IMR-90 (cell line): ENCODE measurements at regions not wholly inside any gene's neighbourhood (a gene's known extent, or its start where the extent isn't known, plus 50 kb on each side); places are given as distances from the start of the nearest gene placed in this dataset.

Source experiments
- ATAC-seq: fragments of 200-7000 bp; cut with Tn5 transposase; 2 replicates; pipeline ENCODE4 v1.9.1; 2020; ENCODE audit warnings: low read depth, mild to moderate bottlenecking, moderate library complexity
- BruUV-seq: library from RNA; stranded (reverse); fragments of 400-500 nt; replicated peaks from 2 replicates; lab custom pipeline; 2021; lab: Mats Ljungman, UMichigan
- CTCF ChIA-PET: fragments of 300-600 bp; formaldehyde crosslinking; extraction: SDS; loops from one replicate; lab custom pipeline; 2021; ENCODE audit warnings: antibody characterized with exemption; lab: Yijun Ruan, JAX
- POLR2A ChIA-PET: fragments of 300-600 bp; sonication (Branson Sonifier 250); formaldehyde crosslinking; loops from one replicate; lab custom pipeline; 2022; ENCODE audit warnings: antibody characterized with exemption; ENCODE audit not compliant: unreplicated experiment; lab: Charles Lee
- DNase-seq: peaks from one replicate; pipeline ENCODE4 v3.0.0; 2013
- H2AFZ ChIP-seq: replicated peaks from 2 replicates; pipeline ENCODE3; 2013; ENCODE audit warnings: low read length, mild to moderate bottlenecking; ENCODE audit not compliant: poor library complexity
- H2AK5ac ChIP-seq: 2 replicates; pipeline ENCODE4 v1.6.1; 2013; ENCODE audit warnings: low read depth, low read length, inconsistent platforms
- H2AK9ac ChIP-seq: replicated peaks from 2 replicates; pipeline ENCODE3; 2013; ENCODE audit warnings: mild to moderate bottlenecking, low read depth, low read length, moderate library complexity; ENCODE audit not compliant: poor library complexity
- H2BK120ac ChIP-seq: 2 replicates; pipeline ENCODE4 v1.6.1; 2013; ENCODE audit warnings: low read depth, low read length, inconsistent platforms
- H2BK15ac ChIP-seq: 3 replicates; pipeline ENCODE4 v1.6.1; 2013; ENCODE audit warnings: low read depth, low read length, inconsistent platforms
- H2BK20ac ChIP-seq: 2 replicates; pipeline ENCODE4 v1.6.1; 2013; ENCODE audit warnings: low read depth, mild to moderate bottlenecking, inconsistent platforms, low read length, moderate library complexity
- H2BK5ac ChIP-seq: 2 replicates; pipeline ENCODE4 v1.6.1; 2013; ENCODE audit warnings: mild to moderate bottlenecking, low read depth, low read length, inconsistent platforms; ENCODE audit not compliant: poor library complexity, severe bottlenecking
- H3K14ac ChIP-seq: replicated peaks from 2 replicates; pipeline ENCODE4 v1.6.1; 2013; ENCODE audit warnings: low read depth, low read length, inconsistent platforms
- H3K18ac ChIP-seq: 2 replicates; pipeline ENCODE4 v1.6.1; 2013; ENCODE audit warnings: low read depth, low read length, control low read depth
- H3K23ac ChIP-seq: 2 replicates; pipeline ENCODE4 v1.6.1; 2013; ENCODE audit warnings: low read depth, low read length, inconsistent platforms
- H3K27ac ChIP-seq: 2 replicates; pipeline ENCODE4 v1.5.1; 2013; ENCODE audit warnings: mild to moderate bottlenecking, control low read depth, low read length; ENCODE audit not compliant: insufficient read depth
- H3K27me3 ChIP-seq: 2 replicates; pipeline ENCODE4 v1.6.1; 2013; ENCODE audit warnings: low read length; ENCODE audit not compliant: control insufficient read depth, insufficient read depth
- H3K36me3 ChIP-seq: 2 replicates; pipeline ENCODE4 v1.6.1; 2013; ENCODE audit warnings: low read length, mixed read lengths; ENCODE audit not compliant: control insufficient read depth, insufficient read depth
- H3K4ac ChIP-seq: 2 replicates; pipeline ENCODE4 v1.6.1; 2013; ENCODE audit warnings: low read depth, low read length, inconsistent platforms
- H3K4me1 ChIP-seq: 2 replicates; pipeline ENCODE4 v1.6.1; 2013; ENCODE audit warnings: low read length, mixed read lengths; ENCODE audit not compliant: control insufficient read depth, insufficient read depth
- H3K4me2 ChIP-seq: 2 replicates; pipeline ENCODE4 v1.6.1; 2013; ENCODE audit warnings: low read depth, mild to moderate bottlenecking, control low read depth, low read length, moderate library complexity
- H3K4me3 ChIP-seq: 2 replicates; pipeline ENCODE4 v1.5.1; 2013; ENCODE audit warnings: low read depth, mild to moderate bottlenecking, control low read depth, low read length, moderate library complexity; ENCODE audit not compliant: insufficient read depth
- H3K56ac ChIP-seq: 2 replicates; pipeline ENCODE4 v1.6.1; 2013; ENCODE audit warnings: low read length, inconsistent platforms; ENCODE audit not compliant: insufficient read depth; ENCODE audit errors: extremely low read depth
- H3K79me1 ChIP-seq, 2 experiments: 2 replicates each; pipeline ENCODE4 v1.6.1; 2013; ENCODE audit warnings: low read length in 2 of 2, inconsistent platforms in 1 of 2, low read depth in 1 of 2
- H3K9ac ChIP-seq: 2 replicates; pipeline ENCODE4 v1.6.1; 2013; ENCODE audit warnings: low read depth, low read length, control low read depth
- H3K9me1 ChIP-seq: 2 replicates; pipeline ENCODE4 v1.6.1; 2013; ENCODE audit warnings: low read length, inconsistent platforms; ENCODE audit not compliant: insufficient read depth
- H3K9me3 ChIP-seq: 2 replicates; pipeline ENCODE4 v1.6.1; 2013; ENCODE audit warnings: low read length; ENCODE audit not compliant: control insufficient read depth, insufficient read depth
- H4K20me1 ChIP-seq: 2 replicates; pipeline ENCODE4 v1.6.1; 2013; ENCODE audit warnings: low read length, inconsistent platforms; ENCODE audit not compliant: insufficient read depth
- H4K5ac ChIP-seq: 2 replicates; pipeline ENCODE4 v1.6.1; 2013; ENCODE audit warnings: mild to moderate bottlenecking, low read depth, low read length, control low read depth
- H4K8ac ChIP-seq, 2 experiments: 2 replicates each; pipeline ENCODE4 v1.6.1; 2013; ENCODE audit warnings: low read depth in 2 of 2, low read length in 2 of 2, control low read depth in 1 of 2, inconsistent platforms in 1 of 2
- H4K91ac ChIP-seq: 2 replicates; pipeline ENCODE4 v1.6.1; 2013; ENCODE audit warnings: low read depth, low read length, inconsistent platforms; ENCODE audit not compliant: insufficient read depth
- CEBPB ChIP-seq: IDR thresholded peaks from 2 replicates; pipeline ENCODE4 v1.6.1; 2012; ENCODE audit warnings: low read depth, low read length, improper control_type of control experiment
- CHD1 ChIP-seq: IDR thresholded peaks from 2 replicates; pipeline ENCODE4 v1.6.1; 2012; ENCODE audit warnings: low read depth, low read length, improper control_type of control experiment
- CTCF ChIP-seq: conservative IDR thresholded peaks from 2 replicates; pipeline ENCODE4 v1.5.1; 2012; ENCODE audit warnings: mild to moderate bottlenecking, low read depth, low read length, improper control_type of control experiment
- FOS ChIP-seq: fragments of 150-350 bp; IDR thresholded peaks from 2 replicates; pipeline ENCODE4 v1.6.1; 2016; ENCODE audit warnings: low read depth, low read length
- MAFK ChIP-seq: IDR thresholded peaks from 2 replicates; pipeline ENCODE4 v1.6.1; 2012; ENCODE audit warnings: low read depth, low read length, improper control_type of control experiment
- NFE2L2 ChIP-seq: fragments of 150-350 bp; IDR thresholded peaks from 2 replicates; pipeline ENCODE4 v1.6.1; 2016; ENCODE audit warnings: low read depth, mild to moderate bottlenecking, low read length
- POLR2A ChIP-seq: IDR thresholded peaks from 2 replicates; pipeline ENCODE4 v1.6.1; 2012; ENCODE audit warnings: mild to moderate bottlenecking, low read depth, low read length
- RCOR1 ChIP-seq: IDR thresholded peaks from 2 replicates; pipeline ENCODE4 v1.6.1; 2012; ENCODE audit warnings: mild to moderate bottlenecking, low read length, improper control_type of control experiment; ENCODE audit not compliant: insufficient replicate concordance
- SMC3 ChIP-seq: fragments of 150-350 bp; IDR thresholded peaks from 2 replicates; pipeline ENCODE4 v1.6.1; 2016; ENCODE audit warnings: low read depth, mild to moderate bottlenecking, antibody characterized with exemption, low read length, moderate library complexity
- WGBS, 2 experiments: methylation state at CpG; one replicate each; pipeline versions ENCODE4 v1.1.5 to v1.1.7; 2013; ENCODE audit warnings: missing lambda C conversion rate in 2 of 2; ENCODE audit not compliant: insufficient read length in 1 of 2; ENCODE audit errors: extremely low coverage in 2 of 2; 5-methylcytosine and 5-hydroxymethylcytosine counted together
- dilution Hi-C: fragments of 300-500 bp; cut with HindIII; formaldehyde crosslinking; loops from one replicate; pipeline ENCODE4 v1.14.3; 2018; ENCODE audit warnings: low sequenced_read_pairs; ENCODE audit not compliant: unreplicated experiment
- in situ Hi-C: fragments of 300-500 bp; cut with MboI; formaldehyde crosslinking; loops from 3 replicates; pipeline ENCODE4 v1.14.3; 2019; ENCODE audit warnings: low sequenced_read_pairs, inconsistent platforms, mixed read lengths
- intact Hi-C: fragments of 100-400 bp; cut with micrococcal nuclease; formaldehyde crosslinking; loops from 2 replicates; pipeline ENCODE4 v1.10.0; 2022
- TF ChIP-seq, protein P1 (sequence below): fragments of 150-350 bp; IDR thresholded peaks from 2 replicates; pipeline ENCODE4 v1.6.1; 2016; ENCODE audit warnings: low read depth, mild to moderate bottlenecking, low read length, moderate library complexity, borderline replicate concordance

GRCh38 chr3:161427347-161427746 lies 56.0 kb upstream of the SPTSSB start:
- Histone ChIP-seq H3K4me1 (no peaks in the 10 kb centered on the region), H3K79me1 (no peaks in the 10 kb centered on the region), H4K91ac (no peak overlapping the region), H2BK20ac (no peak overlapping the region), H3K14ac (no peak overlapping the region), H3K4me3 (no peak overlapping the region), H3K56ac (no peak overlapping the region), H2BK120ac (no peak overlapping the region), H3K18ac (no peak overlapping the region), H3K27me3 (no peaks in the 10 kb centered on the region), H2BK15ac (no peak overlapping the region), H2AK5ac (no peak overlapping the region), H3K27ac (no peak overlapping the region), H3K23ac (no peak overlapping the region), H3K9me3 (no peaks in the 10 kb centered on the region), H4K5ac (no peak overlapping the region), H2AFZ (peak overlapping the region; percentile 58), H4K8ac (no peak overlapping the region), H3K9ac (no peak overlapping the region), H3K36me3 (no peaks in the 10 kb centered on the region), H2BK5ac (no peak overlapping the region), H2AK9ac (no peak overlapping the region), H3K4me2 (no peak overlapping the region), H4K20me1 (no peaks in the 10 kb centered on the region), H3K9me1 (0 out of 2 replicates have a peak, but pooled peaks cover under 1% of the 10 kb centered on the region), H3K4ac (no peak overlapping the region)
- CTCF ChIA-PET = interaction anchor here (0.7 kb wide), 1 partner anchor 152 kb away, joined by 6 read pairs; no protein-coding TSS in a partner anchor
- DNase-seq (no peak), ATAC-seq (no peak)
- POLR2A ChIA-PET = no interaction called here
- in situ Hi-C loops = no loop called here
- TF ChIP-seq RCOR1 (no peak), CTCF (no peak), SMC3 (no peak), CHD1 (no peak), NFE2L2 (no peak), POLR2A (no peak), FOS (no peak), CEBPB (no peak), MAFK (no peak)
- TF ChIP-seq, protein P1, sequence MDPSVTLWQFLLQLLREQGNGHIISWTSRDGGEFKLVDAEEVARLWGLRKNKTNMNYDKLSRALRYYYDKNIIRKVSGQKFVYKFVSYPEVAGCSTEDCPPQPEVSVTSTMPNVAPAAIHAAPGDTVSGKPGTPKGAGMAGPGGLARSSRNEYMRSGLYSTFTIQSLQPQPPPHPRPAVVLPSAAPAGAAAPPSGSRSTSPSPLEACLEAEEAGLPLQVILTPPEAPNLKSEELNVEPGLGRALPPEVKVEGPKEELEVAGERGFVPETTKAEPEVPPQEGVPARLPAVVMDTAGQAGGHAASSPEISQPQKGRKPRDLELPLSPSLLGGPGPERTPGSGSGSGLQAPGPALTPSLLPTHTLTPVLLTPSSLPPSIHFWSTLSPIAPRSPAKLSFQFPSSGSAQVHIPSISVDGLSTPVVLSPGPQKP = no peak
- BruUV-seq = no TSS peak
- no CpG with 5 or more reads among the region's 1 CpG for WGBS, 2 experiments
- dilution Hi-C loops = no loop called here
- intact Hi-C loops = no loop called here
